Cardiac fibroblast (primary cell): ENCODE measurements at regions not wholly inside any gene's neighbourhood (a gene's known extent, or its start where the extent isn't known, plus 50 kb on each side); places are given as distances from the start of the nearest gene placed in this dataset.
"Not testable (repeated sequence)": the region's sequence is repeated elsewhere in the genome, so short reads cannot be mapped to it uniquely, and the experiment has no call there.

Source experiments
- DNase-seq, 2 donors: peaks; one replicate each; pipeline versions ENCODE4 v3.0.0 to v3.0.0-alpha.2; 2010; ENCODE audit warnings: low read depth in 2 of 2
- H3K4me3 ChIP-seq, 2 donors: replicated peaks in 1 of 2; 1 replicate in 1 of 2; 2 replicates in 1 of 2; pipeline ENCODE4 v1.5.1; 2011; ENCODE audit warnings: low read depth in 2 of 2, low read length in 2 of 2, mild to moderate bottlenecking in 2 of 2, moderate library complexity in 1 of 2
- CTCF ChIP-seq: IDR thresholded peaks from one replicate; pipeline ENCODE4 v1.5.1; 2011; ENCODE audit warnings: low read depth, mild to moderate bottlenecking, low read length, inconsistent platforms

DNA sequence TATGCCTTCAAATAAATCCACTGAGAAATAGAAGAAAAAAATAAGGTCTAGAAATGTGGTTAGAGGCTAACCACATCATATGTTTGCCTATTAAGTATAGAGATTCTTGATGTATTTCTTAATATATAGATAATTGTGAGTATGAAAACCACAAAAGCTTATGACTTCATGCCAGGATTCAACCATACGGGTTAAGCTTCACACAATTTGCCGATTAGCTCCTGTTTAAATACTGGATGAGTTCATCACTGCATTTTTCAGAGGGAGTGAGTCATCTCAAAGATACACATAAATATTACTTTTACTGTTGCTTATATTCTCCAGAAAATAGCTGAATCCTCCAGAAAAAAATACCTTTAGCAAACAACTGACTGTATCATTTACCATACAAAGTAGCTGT lies 79.6 kb downstream of the RPL10L start:
- peak in 1 of 2 donors; percentile 10 for DNase-seq
- no peak for TF ChIP-seq CTCF

DNA sequence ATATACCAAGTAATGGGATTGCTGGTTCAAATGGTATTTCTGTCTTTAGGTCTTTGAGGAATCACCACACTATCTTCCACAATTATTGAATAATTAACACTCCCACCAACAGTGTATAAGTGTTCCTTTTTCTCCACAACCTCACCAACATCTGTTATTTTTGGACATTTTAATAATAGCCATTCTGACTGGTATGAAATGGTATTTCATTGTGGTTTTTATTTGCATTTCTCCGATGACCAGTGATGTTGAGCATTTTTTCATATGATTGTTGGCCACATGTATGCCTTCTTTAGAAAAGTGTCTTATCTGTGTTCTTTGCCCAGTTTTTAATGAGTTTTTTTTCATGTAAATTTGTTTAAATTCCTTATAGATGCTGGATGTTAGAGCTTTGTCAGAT lies 83.4 kb downstream of the RPL10L start:
- not testable (repeated sequence) for H3K4me3 ChIP-seq, DNase-seq

More for the DNA sequence above, 79.6 kb downstream of the RPL10L start:
- H3K4me3 ChIP-seq = no peak overlapping the region

DNA sequence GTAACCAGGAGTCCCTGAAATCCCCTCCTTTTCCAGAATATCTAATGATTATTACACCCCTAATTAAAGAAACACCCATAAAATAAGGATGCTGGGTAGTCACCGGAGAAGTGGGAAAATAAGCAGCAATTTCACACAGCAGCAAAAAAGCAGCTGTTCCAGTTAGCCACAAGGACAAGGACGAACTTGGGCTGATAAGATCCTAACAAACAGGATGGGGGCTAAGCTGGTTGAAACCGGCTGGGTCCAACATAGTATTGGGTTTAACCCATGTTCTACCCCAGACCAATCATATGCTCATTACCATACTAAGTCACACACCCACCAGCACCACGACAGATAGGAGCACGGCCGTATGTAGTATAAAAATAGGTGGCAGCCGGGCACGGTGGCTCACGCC lies 100.7 kb downstream of the RPL10L start:
- no peak overlapping the region for H3K4me3 ChIP-seq
- DNase-seq = no peak
- TF ChIP-seq CTCF = no peak

GRCh38 chr14:46540986-46541385 lies 110.6 kb downstream of the RPL10L start:
- no peak for DNase-seq

DNA sequence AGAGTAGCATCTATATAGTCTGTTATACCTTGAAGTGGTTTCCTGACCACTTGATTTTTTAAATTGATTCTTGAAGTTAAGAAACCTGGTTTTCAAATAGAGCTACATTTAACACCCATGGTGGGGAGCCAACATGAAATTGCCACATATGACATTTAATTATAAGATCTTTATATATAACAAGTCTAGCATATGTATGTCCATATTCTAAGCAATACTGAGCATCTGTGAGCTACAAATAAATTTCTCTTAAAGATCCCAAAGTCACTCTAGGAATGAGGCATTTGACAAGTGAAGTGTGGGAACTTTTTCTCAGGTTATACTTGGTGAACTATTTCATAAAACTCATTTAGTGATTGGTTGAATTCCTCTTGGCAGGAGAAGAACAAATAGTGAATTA lies 132.5 kb downstream of the RPL10L start:
- TF ChIP-seq CTCF = no peak
- DNase-seq = no peak
- H3K4me3 ChIP-seq = no peak overlapping the region

More at GRCh38 chr14:46540986-46541385, 110.6 kb downstream of the RPL10L start:
- no peak overlapping the region for H3K4me3 ChIP-seq
- no peak for TF ChIP-seq CTCF

- H3K4me3 ChIP-seq, DNase-seq: not testable (repeated sequence)
Measured at GRCh38 chr14:46508752-46509151, 142.8 kb downstream of the RPL10L start.

DNA sequence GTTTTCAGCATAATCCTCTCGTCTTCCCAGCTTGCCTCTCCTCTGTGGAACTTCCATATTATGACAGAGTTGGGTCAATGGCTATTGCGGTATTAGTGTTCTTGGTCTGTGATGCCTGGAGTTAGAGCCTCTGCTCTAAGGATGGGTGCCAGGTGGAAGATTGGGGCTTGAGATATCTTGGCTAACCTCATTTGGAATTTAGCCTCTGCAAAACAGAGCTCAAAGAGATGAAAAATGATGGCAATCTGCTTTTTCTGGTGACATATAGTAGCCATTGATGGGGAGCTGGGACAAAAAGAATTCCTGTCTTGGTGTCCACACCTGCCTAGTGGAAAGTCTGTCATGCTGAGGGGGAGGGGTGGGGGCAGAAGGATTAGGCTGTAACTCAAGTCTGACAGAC lies 152.1 kb downstream of the RPL10L start:
- no peak for TF ChIP-seq CTCF
- DNase-seq = no peak
- no peak overlapping the region for H3K4me3 ChIP-seq

- no peak for TF ChIP-seq CTCF
Measured at GRCh38 chr14:46496409-46496808, 155.2 kb downstream of the RPL10L start.

More at GRCh38 chr14:46496409-46496808, 155.2 kb downstream of the RPL10L start:
- no peak for DNase-seq
- H3K4me3 ChIP-seq = no peak overlapping the region
